ENCODE measurements at regions not wholly inside any gene's neighbourhood (a gene's known extent, or its start where the extent isn't known, plus 50 kb on each side); places are given as distances from the start of the nearest gene placed in this dataset.

DNA sequence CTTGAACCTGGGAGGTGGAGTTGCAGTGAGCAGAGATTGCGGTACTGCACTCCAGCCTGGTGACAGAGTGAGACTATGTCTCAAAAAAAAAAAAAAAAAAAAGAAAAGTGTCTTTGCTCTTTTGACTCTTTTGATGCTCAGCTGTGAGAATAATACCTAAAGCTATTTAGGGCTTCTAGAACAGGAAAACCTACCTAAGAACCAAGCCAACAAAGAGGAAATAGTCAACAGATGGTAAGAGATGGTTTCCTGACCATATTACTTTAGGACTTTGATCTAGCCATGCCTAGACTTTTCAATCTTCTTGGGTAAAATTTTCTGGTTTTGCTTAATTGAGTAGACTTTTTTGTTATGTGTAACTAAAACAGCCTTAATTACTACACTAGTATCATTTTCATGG lies 508.1 kb downstream of the EPHA7 start:
- TF ChIP-seq, protein P1, sequence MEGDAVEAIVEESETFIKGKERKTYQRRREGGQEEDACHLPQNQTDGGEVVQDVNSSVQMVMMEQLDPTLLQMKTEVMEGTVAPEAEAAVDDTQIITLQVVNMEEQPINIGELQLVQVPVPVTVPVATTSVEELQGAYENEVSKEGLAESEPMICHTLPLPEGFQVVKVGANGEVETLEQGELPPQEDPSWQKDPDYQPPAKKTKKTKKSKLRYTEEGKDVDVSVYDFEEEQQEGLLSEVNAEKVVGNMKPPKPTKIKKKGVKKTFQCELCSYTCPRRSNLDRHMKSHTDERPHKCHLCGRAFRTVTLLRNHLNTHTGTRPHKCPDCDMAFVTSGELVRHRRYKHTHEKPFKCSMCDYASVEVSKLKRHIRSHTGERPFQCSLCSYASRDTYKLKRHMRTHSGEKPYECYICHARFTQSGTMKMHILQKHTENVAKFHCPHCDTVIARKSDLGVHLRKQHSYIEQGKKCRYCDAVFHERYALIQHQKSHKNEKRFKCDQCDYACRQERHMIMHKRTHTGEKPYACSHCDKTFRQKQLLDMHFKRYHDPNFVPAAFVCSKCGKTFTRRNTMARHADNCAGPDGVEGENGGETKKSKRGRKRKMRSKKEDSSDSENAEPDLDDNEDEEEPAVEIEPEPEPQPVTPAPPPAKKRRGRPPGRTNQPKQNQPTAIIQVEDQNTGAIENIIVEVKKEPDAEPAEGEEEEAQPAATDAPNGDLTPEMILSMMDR (IDR thresholded peaks at IDR 0.05), result no peak
- ChIA-PET CTCF (no interaction called here), POLR2A (no interaction called here)
- intact Hi-C loops (cut with micrococcal nuclease), result no loop called here
- H3K9me3 Mint-ChIP-seq, result no peaks in the 10 kb centered on the region
- H3K27ac Mint-ChIP-seq, result no peak overlapping the region
- DNase-seq (no peak), ATAC-seq (ENCODE audit: low read depth) (no peak)
- H3K4me3 Mint-ChIP-seq, result no peak overlapping the region
- H3K4me1 Mint-ChIP-seq, result no peaks in the 10 kb centered on the region
- no peaks in the 10 kb centered on the region for H3K27me3 Mint-ChIP-seq
- H3K36me3 Mint-ChIP-seq (ENCODE audit: low read depth), result no peaks in the 10 kb centered on the region

GRCh38 chr6:92910646-92911045 lies 508.7 kb downstream of the EPHA7 start:
- Mint-ChIP-seq H3K4me3 (no peak overlapping the region), H3K36me3 (ENCODE audit: low read depth) (no peaks in the 10 kb centered on the region), H3K27ac (no peak overlapping the region), H3K4me1 (no peaks in the 10 kb centered on the region), H3K27me3 (no peaks in the 10 kb centered on the region), H3K9me3 (no peaks in the 10 kb centered on the region)
- POLR2A ChIA-PET, result no interaction called here
- CTCF ChIA-PET, result no interaction called here
- TF ChIP-seq, protein P1 (IDR thresholded peaks at IDR 0.05), result no peak
- DNase-seq (no peak), ATAC-seq (ENCODE audit: low read depth) (no peak)
- intact Hi-C loops (cut with micrococcal nuclease), result no loop called here

GRCh38 chr6:92906385-92906784 lies 513.0 kb downstream of the EPHA7 start:
- TF ChIP-seq, protein P1 (IDR thresholded peaks at IDR 0.05), result no peak
- H3K9me3 Mint-ChIP-seq, result no peaks in the 10 kb centered on the region
- H3K27ac Mint-ChIP-seq, result no peak overlapping the region
- ChIA-PET CTCF (no interaction called here), POLR2A (no interaction called here)
- H3K36me3 Mint-ChIP-seq (ENCODE audit: low read depth), result no peaks in the 10 kb centered on the region
- H3K4me3 Mint-ChIP-seq, result no peak overlapping the region
- H3K27me3 Mint-ChIP-seq, result no peaks in the 10 kb centered on the region
- intact Hi-C loops (cut with micrococcal nuclease), result no loop called here
- no peaks in the 10 kb centered on the region for H3K4me1 Mint-ChIP-seq
- no peak for ATAC-seq (ENCODE audit: low read depth)
- DNase-seq, result no peak

GRCh38 chr6:92893741-92894140 lies 525.6 kb downstream of the EPHA7 start:
- no peaks in the 10 kb centered on the region for H3K36me3 Mint-ChIP-seq (ENCODE audit: low read depth)
- DNase-seq (no peak), ATAC-seq (ENCODE audit: low read depth) (no peak)
- H3K4me1 Mint-ChIP-seq, result no peaks in the 10 kb centered on the region
- no peak overlapping the region for H3K27ac Mint-ChIP-seq
- H3K27me3 Mint-ChIP-seq, result no peaks in the 10 kb centered on the region
- POLR2A ChIA-PET, result no interaction called here
- intact Hi-C loops (cut with micrococcal nuclease), result no loop called here
- CTCF ChIA-PET, result no interaction called here
- peaks cover 8% of the 10 kb centered on the region for H3K9me3 Mint-ChIP-seq
- TF ChIP-seq, protein P1 (IDR thresholded peaks at IDR 0.05), result no peak
- H3K4me3 Mint-ChIP-seq, result no peak overlapping the region

GRCh38 chr6:92892626-92893170 lies 526.7 kb downstream of the EPHA7 start:
- CTCF ChIA-PET, result no interaction called here
- DNase-seq (no peak), ATAC-seq (ENCODE audit: low read depth) (no peak)
- no peaks in the 10 kb centered on the region for H3K27me3 Mint-ChIP-seq
- H3K9me3 Mint-ChIP-seq, result peaks cover 11% of the 10 kb centered on the region
- POLR2A ChIA-PET, result no interaction called here
- H3K4me3 Mint-ChIP-seq, result no peak overlapping the region
- TF ChIP-seq, protein P1 (IDR thresholded peaks at IDR 0.05), result no peak
- H3K4me1 Mint-ChIP-seq, result no peaks in the 10 kb centered on the region
- intact Hi-C loops (cut with micrococcal nuclease), result no loop called here
- H3K27ac Mint-ChIP-seq, result no peak overlapping the region
- no peaks in the 10 kb centered on the region for H3K36me3 Mint-ChIP-seq (ENCODE audit: low read depth)

Data from activated B cell treated with CpG ODN at 0.5 μM for 24 hours (primary cell).